A673 (cell line): ENCODE measurements at regions not wholly inside any gene's neighbourhood (a gene's known extent, or its start where the extent isn't known, plus 50 kb on each side); places are given as distances from the start of the nearest gene placed in this dataset.

Experiments used
- EZH2 ChIP-seq: fragments of 200-600 bp; sonication (generic); IDR thresholded peaks from 2 replicates; pipeline ENCODE4 v1.6.1; 2017; ENCODE audit warnings: borderline replicate concordance, low read depth, mild to moderate bottlenecking, mixed read lengths, antibody characterized with exemption, low read length; ENCODE audit not compliant: poor library complexity, severe bottlenecking
- TF ChIP-seq, protein P1 (sequence below): fragments of 300-800, 200-600 bp; sonication (generic); conservative IDR thresholded peaks from 2 replicates; pipeline ENCODE4 v1.5.1; 2017; ENCODE audit warnings: low read depth, mild to moderate bottlenecking, antibody characterized with exemption, low read length, moderate library complexity, mixed read lengths

DNA sequence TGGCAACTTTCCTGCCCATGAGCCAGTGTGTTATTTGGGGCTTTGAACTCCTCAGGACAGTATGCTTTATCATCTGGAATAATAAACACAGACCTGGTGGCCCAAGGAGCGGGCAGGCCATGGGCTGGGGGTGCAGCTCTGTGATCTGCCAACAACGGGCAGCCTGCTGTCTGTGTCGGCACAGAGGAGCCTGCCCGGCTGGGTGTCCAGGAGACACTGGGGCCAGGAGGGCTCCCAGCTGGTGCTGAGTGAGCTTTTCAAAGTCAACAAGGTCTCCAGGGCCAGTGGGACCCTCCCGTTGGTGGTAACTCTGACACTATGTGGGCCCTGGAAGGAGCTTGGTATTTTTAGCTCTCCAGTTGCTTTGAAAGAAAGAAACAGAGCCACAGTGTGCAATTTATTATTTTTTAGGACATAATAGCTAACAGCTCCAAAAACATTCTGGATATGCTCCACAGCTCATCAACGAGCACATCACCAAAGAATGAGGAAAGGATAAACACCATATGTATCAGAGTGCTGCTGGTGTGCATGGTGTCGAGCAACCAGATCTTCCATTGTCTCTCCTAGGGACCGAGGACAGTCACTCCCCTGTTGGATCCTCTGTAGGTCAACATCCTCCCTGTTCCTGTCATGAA is 488.7 kb upstream of the USP24 start:
- TF ChIP-seq, protein P1, sequence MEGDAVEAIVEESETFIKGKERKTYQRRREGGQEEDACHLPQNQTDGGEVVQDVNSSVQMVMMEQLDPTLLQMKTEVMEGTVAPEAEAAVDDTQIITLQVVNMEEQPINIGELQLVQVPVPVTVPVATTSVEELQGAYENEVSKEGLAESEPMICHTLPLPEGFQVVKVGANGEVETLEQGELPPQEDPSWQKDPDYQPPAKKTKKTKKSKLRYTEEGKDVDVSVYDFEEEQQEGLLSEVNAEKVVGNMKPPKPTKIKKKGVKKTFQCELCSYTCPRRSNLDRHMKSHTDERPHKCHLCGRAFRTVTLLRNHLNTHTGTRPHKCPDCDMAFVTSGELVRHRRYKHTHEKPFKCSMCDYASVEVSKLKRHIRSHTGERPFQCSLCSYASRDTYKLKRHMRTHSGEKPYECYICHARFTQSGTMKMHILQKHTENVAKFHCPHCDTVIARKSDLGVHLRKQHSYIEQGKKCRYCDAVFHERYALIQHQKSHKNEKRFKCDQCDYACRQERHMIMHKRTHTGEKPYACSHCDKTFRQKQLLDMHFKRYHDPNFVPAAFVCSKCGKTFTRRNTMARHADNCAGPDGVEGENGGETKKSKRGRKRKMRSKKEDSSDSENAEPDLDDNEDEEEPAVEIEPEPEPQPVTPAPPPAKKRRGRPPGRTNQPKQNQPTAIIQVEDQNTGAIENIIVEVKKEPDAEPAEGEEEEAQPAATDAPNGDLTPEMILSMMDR = no peak
- no peak for TF ChIP-seq EZH2
